CD4-positive, alpha-beta T cell (primary cell): ENCODE measurements at regions not wholly inside any gene's neighbourhood (a gene's known extent, or its start where the extent isn't known, plus 50 kb on each side); places are given as distances from the start of the nearest gene placed in this dataset.

Experiments
- ATAC-seq: fragments of 200-7000 bp; cut with Tn5 transposase; one replicate; pipeline ENCODE4 v1.10.0; 2022; ENCODE audit warnings: mild to moderate bottlenecking; ENCODE audit not compliant: poor library complexity
- CTCF ChIA-PET: fragments of 350-600 bp; sonication (Branson Sonifier 250); formaldehyde crosslinking; loops from one replicate; lab custom pipeline; 2021; ENCODE audit warnings: antibody characterized with exemption, inconsistent platforms; lab: Charles Lee
- POLR2A ChIA-PET: fragments of 350-600 bp; sonication (Branson Sonifier 250); formaldehyde crosslinking; loops from one replicate; lab custom pipeline; 2021; ENCODE audit warnings: antibody characterized with exemption, inconsistent platforms; lab: Charles Lee
- DNase-seq, 14 experiments: peaks; one replicate each; pipeline ENCODE4 v3.0.0-alpha.2; 2013 to 2020; ENCODE audit warnings: mixed read lengths in 2 of 14
- H3K27ac ChIP-seq, 2 donors: one replicate each; pipeline versions ENCODE4 v1.5.1 to v1.7.0; 2013; ENCODE audit warnings: low read length in 2 of 2, low read depth in 1 of 2, mild to moderate bottlenecking in 1 of 2
- H3K27me3 ChIP-seq, 2 experiments: 1 replicate in 1 of 2; 2 replicates in 1 of 2; pipeline versions ENCODE4 v1.6.1 to v1.7.0; 2013; ENCODE audit warnings: low read length in 2 of 2, control low read depth in 1 of 2, mild to moderate bottlenecking in 1 of 2, moderate library complexity in 1 of 2; ENCODE audit not compliant: insufficient read depth in 2 of 2, control insufficient read depth in 1 of 2
- H3K36me3 ChIP-seq: one replicate; pipeline ENCODE4 v1.6.1; 2013; ENCODE audit warnings: low read length, control low read depth; ENCODE audit not compliant: insufficient read depth
- H3K4me1 ChIP-seq: one replicate; pipeline ENCODE4 v1.6.1; 2013; ENCODE audit warnings: low read length, control low read depth; ENCODE audit not compliant: insufficient read depth
- H3K4me3 ChIP-seq: one replicate; pipeline ENCODE4 v1.5.1; 2013; ENCODE audit warnings: mild to moderate bottlenecking, low read length, moderate library complexity
- H3K9me3 ChIP-seq, 2 experiments: 1 replicate in 1 of 2; 2 replicates in 1 of 2; pipeline versions ENCODE4 v1.6.1 to v1.7.0; 2013; ENCODE audit warnings: low read length in 2 of 2, mild to moderate bottlenecking in 2 of 2, control low read depth in 1 of 2, moderate library complexity in 1 of 2; ENCODE audit not compliant: control insufficient read depth in 1 of 2, insufficient read depth in 1 of 2
- H3K27ac Mint-ChIP-seq: one replicate; pipeline ENCODE4 v1.8.0; 2020; ENCODE audit warnings: mixed read lengths
- H3K27me3 Mint-ChIP-seq: one replicate; pipeline ENCODE4 v1.8.0; 2021; ENCODE audit warnings: mixed read lengths
- H3K36me3 Mint-ChIP-seq: one replicate; pipeline ENCODE4 v1.8.0; 2021; ENCODE audit warnings: low read depth, mixed read lengths
- H3K4me1 Mint-ChIP-seq: one replicate; pipeline ENCODE4 v1.8.0; 2021; ENCODE audit warnings: low read depth, mixed read lengths
- H3K4me3 Mint-ChIP-seq: one replicate; pipeline ENCODE4 v1.8.0; 2020; ENCODE audit warnings: mild to moderate bottlenecking, mixed read lengths
- H3K9me3 Mint-ChIP-seq: one replicate; pipeline ENCODE4 v1.8.0; 2020; ENCODE audit warnings: mixed read lengths
- intact Hi-C, 2 experiments: fragments of 100-400 bp; cut with DNase I in 1 of 2; cut with micrococcal nuclease in 1 of 2; formaldehyde crosslinking; loops; one replicate each; pipeline versions ENCODE4 v1.15.1 to v1.9.0; 2023 to 2025; cut with DNase I, micrococcal nuclease
- TF ChIP-seq, protein P1 (sequence below): fragments of 200-600 bp; IDR thresholded peaks from one replicate; pipeline ENCODE4 v1.8.0; 2022; ENCODE audit warnings: antibody characterized with exemption, mild to moderate bottlenecking

DNA sequence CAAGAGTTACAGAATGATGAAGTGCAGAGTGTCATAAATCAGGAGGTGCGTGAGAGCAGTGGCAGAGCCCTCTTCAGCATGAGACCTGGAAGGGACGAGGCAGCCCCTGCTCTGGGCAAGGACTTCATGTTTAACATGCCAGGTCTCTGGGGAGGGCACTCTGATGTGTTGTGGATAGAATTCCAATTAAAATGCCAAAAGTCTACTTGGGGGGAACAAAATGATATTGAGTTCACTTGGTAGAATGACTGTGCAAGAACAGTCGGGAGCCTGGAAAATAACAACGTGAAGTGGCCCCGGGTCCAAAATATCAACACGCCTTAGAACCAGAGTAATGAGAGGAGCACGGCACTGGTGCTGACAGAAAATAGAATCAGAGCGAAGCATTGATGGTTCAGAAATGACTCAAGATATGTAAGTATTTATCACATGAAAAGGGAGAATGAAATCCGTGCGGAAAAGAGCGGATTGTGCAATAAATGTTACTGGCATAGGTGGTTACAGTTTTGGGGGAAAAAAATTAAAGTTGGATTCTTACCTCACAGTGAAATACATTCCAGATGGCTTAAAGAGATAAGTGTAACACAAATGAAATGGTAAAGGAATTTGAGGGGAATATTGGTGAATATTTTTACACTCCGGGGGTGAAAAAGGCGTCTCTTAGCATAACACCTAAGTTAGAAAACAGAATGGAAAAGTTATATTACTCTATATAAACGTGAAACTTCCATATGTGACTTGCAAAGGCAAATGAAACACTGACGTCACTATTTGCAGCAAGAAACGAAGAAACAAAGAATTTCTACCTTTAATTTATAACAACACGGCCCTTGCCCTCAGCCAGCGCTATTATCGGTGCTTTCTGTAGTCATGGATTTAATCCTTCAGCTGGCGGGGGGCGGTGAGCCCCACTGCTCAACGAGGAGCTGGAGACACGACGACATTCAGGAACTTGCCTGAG lies 159.4 kb upstream of the TWIST2 start:
- H3K27me3 ChIP-seq = peaks cover 12 to 13% of the 10 kb centered on the region in 2 experiments
- POLR2A ChIA-PET = no interaction called here
- H3K9me3 ChIP-seq = peaks cover 0 to 4% of the 10 kb centered on the region in 2 experiments
- Mint-ChIP-seq H3K36me3 (no peaks in the 10 kb centered on the region), H3K27me3 (peaks cover 40% of the 10 kb centered on the region), H3K9me3 (no peaks in the 10 kb centered on the region), H3K27ac (no peak overlapping the region), H3K4me1 (no peaks in the 10 kb centered on the region), H3K4me3 (no peak overlapping the region)
- DNase-seq = no peak
- CTCF ChIA-PET = no interaction called here
- H3K4me3 ChIP-seq = no peak overlapping the region
- H3K36me3 ChIP-seq = no peaks in the 10 kb centered on the region
- intact Hi-C loops = no loop called here
- TF ChIP-seq, protein P1, sequence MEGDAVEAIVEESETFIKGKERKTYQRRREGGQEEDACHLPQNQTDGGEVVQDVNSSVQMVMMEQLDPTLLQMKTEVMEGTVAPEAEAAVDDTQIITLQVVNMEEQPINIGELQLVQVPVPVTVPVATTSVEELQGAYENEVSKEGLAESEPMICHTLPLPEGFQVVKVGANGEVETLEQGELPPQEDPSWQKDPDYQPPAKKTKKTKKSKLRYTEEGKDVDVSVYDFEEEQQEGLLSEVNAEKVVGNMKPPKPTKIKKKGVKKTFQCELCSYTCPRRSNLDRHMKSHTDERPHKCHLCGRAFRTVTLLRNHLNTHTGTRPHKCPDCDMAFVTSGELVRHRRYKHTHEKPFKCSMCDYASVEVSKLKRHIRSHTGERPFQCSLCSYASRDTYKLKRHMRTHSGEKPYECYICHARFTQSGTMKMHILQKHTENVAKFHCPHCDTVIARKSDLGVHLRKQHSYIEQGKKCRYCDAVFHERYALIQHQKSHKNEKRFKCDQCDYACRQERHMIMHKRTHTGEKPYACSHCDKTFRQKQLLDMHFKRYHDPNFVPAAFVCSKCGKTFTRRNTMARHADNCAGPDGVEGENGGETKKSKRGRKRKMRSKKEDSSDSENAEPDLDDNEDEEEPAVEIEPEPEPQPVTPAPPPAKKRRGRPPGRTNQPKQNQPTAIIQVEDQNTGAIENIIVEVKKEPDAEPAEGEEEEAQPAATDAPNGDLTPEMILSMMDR = no peak
- H3K27ac ChIP-seq = no peak overlapping the region
- ATAC-seq = no peak
- H3K4me1 ChIP-seq = no peaks in the 10 kb centered on the region

DNA sequence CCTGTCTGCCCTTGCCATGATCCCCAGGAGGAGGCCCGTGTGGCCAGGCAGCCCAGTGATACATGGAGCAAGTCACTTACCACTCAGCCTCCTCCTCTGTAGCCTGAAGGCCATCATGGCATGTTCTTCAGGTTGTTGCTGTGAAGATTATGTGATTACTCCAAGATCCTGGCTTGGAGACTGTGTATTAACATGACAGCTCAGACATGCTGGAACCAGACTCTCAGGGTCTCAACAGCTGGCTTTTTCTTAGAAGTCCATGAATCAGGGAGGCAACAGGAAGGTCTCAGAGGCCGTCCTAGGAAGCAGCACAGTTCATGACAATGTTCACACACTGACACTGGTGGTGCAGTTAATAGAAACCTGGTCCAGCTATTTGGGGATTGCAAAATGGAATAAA lies 158.6 kb upstream of the TWIST2 start:
- ChIA-PET CTCF (no interaction called here), POLR2A (no interaction called here)
- Mint-ChIP-seq H3K4me1 (no peaks in the 10 kb centered on the region), H3K27ac (no peak overlapping the region), H3K9me3 (no peaks in the 10 kb centered on the region), H3K27me3 (peaks cover 35% of the 10 kb centered on the region), H3K4me3 (no peak overlapping the region), H3K36me3 (no peaks in the 10 kb centered on the region)
- peaks cover 0 to 4% of the 10 kb centered on the region in 2 experiments for H3K9me3 ChIP-seq
- no peaks in the 10 kb centered on the region for H3K4me1 ChIP-seq
- H3K4me3 ChIP-seq = no peak overlapping the region
- H3K27ac ChIP-seq = no peak overlapping the region
- ATAC-seq (no peak), DNase-seq (no peak)
- no peaks in the 10 kb centered on the region for H3K36me3 ChIP-seq
- TF ChIP-seq, protein P1 = no peak
- H3K27me3 ChIP-seq = peaks cover 7 to 13% of the 10 kb centered on the region in 2 experiments
- intact Hi-C loops = no loop called here

DNA sequence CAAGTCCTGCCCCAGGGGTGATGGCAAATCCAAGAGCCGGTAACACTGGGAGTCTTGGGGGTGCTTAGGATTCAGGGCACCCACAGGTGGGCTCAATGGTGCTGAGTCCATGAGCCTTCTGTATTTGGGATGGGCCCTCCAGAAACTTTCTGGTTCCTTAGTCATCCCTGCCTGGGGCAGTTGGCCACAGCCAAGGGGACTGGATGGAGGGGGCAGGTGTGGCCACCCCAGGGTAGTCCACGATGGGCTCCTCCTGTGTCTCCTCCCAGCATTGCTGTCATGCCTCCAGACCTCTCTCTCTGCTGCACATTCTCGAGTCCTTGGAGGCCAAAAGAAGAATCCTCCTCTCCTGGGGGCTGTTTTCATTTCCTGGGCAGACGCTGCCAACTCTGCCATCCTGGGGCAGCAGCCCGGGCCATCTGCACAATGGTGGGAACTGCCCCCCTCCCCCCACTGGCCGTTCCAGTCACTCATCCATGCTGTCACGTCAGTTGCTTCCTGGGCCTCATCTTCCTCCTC lies 158.0 kb upstream of the TWIST2 start:
- no peak overlapping the region for H3K27ac ChIP-seq
- Mint-ChIP-seq H3K4me3 (no peak overlapping the region), H3K36me3 (no peaks in the 10 kb centered on the region), H3K4me1 (no peaks in the 10 kb centered on the region), H3K27ac (no peak overlapping the region), H3K9me3 (no peaks in the 10 kb centered on the region), H3K27me3 (peaks cover 29% of the 10 kb centered on the region)
- H3K36me3 ChIP-seq = no peaks in the 10 kb centered on the region
- no peaks in the 10 kb centered on the region for H3K4me1 ChIP-seq
- peaks cover 0 to 4% of the 10 kb centered on the region in 2 experiments for H3K9me3 ChIP-seq
- ATAC-seq (no peak), DNase-seq (no peak)
- H3K27me3 ChIP-seq = peaks cover 1 to 13% of the 10 kb centered on the region in 2 experiments
- ChIA-PET CTCF (no interaction called here), POLR2A (no interaction called here)
- TF ChIP-seq, protein P1 = no peak
- intact Hi-C loops = no loop called here
- H3K4me3 ChIP-seq = no peak overlapping the region
